NCI-H526 treated with DMSO at 0.1 percent for 48 hours (cell line): ENCODE measurements at regions not wholly inside any gene's neighbourhood (a gene's known extent, or its start where the extent isn't known, plus 50 kb on each side); places are given as distances from the start of the nearest gene placed in this dataset.
"Not testable (repeated sequence)": the region's sequence is repeated elsewhere in the genome, so short reads cannot be mapped to it uniquely, and the experiment has no call there.

Experiments
- DNase-seq: peaks from one replicate; lab custom pipeline; 2025; lab: John Stamatoyannopoulos, UW

DNA sequence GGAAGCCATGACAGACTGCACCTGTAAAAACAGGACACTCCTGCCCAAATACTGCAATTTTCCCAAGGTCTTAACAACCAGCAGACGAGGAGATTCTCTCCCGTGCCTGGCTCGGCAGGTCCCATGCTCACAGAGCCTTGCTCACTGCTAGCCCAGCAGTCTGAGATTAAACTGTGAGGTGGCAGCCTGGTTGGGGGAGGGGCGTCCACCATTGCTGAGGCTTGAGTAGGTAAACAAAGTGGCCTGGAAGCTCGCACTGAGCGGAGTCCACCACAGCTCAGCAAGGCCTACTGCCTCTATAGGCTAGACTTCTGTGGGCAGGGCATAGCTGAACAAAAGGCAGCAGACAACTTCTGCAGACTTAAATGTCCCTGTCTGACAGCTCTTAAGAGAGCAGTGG, 80.3 kb downstream of the ANXA5 start:
- DNase-seq = not testable (repeated sequence)

DNA sequence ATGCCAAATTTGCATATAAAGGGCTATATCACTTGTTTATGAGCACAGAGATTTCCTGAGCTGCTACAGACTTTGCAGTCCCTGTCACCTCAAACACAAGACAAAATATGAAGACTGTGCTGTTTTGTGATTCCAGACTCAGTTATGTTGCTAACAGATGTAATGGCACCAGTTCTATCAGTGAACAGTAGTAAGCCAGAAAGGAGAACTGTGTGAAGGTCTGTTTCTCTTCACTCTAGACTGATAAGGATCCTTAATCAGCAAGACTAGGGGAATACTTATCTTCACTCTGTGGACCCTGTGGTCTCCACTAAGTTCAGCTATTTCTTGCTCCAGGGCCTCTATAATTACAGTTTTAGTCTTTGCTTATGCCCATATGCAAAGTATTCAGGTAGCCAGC, 82.7 kb downstream of the ANXA5 start:
- no peak for DNase-seq

DNA sequence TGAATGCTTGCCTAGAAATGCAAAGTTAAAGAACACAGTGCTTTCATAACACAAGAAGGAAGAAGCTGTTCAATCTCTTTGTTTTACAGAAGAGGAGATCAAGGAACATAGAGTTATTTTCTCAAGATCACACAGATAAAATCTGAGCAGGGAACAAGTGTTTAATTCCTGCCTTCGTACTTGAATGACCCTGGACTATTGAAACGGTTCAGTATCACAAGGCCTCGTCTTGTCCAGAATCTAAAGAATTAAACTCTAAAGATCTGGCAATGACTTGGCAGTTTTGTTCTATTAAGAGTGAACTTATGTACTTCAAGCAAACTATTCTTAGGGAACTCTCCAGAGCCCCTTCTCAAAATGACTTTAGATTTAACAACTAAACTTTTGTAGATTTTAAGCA, 97.7 kb downstream of the ANXA5 start:
- DNase-seq = no peak

DNA sequence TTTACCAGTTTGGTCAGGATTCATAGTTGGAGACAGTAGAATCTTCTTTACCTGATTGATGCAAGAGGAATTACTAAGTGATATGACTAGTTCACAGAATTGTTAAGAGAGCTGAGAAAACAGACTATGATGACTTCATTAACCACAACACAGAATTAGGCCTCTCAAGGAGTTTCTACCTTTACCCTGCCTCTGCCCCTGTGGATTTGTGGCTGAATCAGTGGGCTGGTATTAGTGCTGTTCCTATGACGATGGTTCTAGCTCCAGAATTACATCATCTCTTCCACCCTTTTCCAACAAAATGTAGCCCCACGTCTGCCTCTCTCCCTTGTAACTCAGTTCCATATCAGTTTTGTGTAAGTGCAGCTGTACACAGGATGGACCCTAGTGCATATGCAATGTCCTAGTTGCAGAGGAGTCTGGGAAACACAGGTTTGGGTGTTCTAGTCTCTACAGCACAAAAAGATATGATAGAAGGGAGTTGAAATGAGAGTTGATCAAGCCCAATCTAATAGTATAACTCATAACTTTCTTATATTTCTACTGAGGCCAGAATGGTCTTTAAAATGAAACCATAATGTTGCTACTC, 99.3 kb downstream of the ANXA5 start:
- DNase-seq = no peak

DNA sequence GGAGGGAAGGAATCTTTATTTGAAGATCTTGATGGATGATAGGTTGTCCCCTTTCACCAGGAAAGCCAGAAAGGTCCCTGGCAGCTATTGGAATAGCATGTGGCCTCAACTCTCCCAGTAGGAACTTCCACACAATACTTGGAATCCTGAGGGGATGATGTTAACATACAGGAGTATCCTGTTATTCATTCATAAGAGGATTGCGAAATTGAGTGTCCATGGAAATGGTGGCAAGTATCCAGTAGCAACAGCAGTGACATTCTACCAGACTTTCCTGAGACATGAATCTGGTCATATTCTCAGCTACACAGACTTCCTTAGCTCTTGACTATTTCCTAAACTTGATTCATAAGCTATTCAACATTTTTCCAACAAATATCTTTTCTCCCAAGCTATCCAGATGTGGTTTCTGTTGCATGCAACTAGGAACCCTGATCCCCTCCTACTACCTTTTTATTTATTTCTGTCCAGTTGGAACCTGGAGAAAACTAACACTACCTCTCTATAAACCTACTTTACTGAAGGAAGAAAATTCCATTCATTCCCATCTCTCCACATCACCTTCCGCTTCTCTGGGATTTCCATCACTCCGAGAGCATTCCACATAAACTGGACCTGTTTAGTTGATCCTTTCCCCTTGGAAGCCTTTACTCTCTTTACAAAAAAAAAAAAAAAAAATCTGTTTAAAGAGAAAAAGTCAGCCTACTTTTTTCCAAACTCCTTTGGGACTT, 101.8 kb downstream of the ANXA5 start:
- no peak for DNase-seq

DNA sequence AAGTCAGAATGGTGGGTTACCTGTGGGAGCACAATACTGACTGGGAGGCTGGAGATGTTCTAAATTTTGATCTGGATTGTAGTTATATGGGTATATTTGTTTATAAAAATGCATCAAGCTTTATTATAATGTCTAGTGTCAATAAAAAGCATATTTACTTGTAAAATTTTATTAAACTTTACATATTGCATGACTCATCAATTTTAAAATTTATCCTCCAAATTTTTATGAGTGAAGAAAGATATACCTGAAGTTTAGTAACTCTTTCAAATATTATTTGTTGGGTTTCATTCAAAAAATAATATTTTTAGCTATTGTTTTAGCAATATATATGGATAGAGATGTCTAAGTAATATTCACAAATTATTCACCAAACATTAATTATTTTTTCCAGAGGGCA, 103.0 kb downstream of the ANXA5 start:
- DNase-seq = no peak

DNA sequence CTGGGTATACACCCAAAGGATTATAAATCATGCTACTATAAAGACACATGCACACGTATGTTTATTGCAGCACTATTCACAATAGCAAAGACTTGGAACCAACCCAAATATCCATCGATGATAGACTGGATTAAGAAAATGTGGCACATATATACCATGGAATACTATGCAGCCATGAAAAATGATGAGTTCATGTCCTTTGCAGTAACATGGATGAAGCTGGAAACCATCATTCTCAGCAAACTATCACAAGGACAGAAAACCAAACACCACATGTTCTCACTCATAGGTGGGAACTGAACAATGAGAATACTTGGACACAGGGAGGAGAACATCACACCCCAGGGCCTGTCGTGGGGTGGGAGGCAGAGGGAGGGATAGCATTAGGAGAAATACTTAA, 104.5 kb downstream of the ANXA5 start:
- DNase-seq = not testable (repeated sequence)

DNA sequence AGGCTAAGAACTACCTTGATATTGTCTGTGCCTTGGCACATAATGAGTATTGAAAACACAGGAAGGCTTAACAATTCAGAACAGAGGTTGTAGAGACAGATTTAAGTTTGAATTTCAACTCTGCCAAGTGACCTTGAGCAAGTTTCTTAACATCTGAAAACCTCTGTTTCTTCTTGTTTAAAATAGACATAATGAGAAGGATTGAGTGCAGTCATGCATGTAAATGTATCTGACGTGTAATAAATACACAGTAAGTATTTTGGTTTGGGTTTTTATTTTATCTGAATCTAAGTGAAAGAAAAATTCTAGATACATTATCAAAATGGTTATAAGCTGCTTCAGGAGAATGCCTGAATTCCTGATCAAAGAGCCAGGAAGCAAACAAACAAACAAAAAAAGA, 111.9 kb downstream of the ANXA5 start:
- DNase-seq = no peak

DNA sequence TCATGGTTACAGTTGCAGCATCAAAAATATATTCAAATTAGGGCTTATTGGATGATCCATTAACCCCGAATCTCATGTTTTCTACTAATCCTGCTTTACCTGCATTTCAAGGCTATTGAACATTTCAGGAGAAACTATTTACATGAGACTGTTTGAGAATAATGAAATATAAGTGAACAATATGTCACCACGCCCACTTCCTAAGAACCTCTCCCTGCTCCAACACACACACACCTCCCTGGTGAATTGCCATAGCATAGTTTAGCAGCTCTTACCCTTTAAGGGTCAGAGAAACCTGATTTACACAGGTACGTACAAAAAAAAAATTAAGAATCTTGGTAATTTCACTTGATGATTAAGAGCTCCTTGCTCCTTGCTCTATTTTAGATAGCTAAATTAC, 113.4 kb downstream of the ANXA5 start:
- DNase-seq = no peak

DNA sequence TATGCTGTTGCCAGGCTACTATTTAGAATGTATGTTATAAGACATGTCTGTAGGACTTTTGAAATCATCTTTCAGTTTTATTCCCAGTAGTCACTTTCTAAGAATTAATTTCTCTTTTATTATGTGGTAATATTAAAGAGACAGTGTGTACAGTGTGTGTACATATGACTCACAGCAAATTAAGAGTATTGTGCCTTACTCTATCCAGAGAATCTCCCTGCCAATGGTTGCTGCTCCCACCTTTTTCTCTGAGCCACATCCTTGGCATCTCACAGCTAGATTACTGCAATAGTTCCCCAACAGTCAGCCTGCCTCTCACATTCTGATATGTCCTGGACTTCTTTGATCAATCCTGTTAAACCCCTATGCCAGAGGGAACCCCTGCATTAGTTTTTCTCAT, 114.5 kb downstream of the ANXA5 start:
- DNase-seq = no peak

DNA sequence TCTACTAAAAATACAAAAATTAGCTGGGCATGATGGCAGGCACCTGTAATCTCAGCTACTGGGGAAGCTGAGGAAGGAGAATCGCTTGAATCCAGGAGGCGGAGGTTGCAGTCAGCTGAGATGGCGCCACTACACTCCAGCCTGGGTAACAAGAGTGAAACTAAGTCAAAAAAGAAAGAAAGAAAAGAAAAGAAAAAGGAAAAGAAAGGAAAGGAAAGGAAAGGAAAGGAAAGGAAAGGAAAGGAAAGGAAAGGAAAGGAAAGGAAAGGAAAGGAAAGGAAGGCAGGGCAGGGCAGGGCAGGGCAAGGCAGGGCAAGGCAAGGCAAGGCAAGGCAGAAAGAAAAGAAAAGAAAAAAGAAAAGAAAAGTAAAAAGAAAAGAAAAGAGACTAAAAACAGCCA, 121.4 kb downstream of the ANXA5 start:
- not testable (repeated sequence) for DNase-seq

DNA sequence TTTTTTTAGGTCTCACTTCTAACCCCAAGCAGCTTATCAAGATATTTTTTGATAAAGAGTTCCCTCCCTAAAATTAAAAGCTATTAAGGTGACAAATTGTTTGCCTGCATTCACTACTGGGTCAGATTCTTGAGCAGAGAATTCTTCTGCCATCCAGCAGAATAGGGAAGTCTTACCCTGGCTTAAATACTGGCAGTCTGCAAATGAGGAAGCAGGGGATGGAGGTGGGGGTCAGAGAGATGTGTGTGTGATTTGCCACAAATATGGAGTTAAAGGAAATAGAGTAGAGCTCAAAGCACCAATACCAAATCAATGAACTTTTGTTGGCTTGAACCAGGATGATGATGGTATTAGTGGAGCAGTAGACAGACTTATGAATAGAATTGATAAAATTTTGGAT, 122.2 kb downstream of the ANXA5 start:
- DNase-seq = no peak

DNA sequence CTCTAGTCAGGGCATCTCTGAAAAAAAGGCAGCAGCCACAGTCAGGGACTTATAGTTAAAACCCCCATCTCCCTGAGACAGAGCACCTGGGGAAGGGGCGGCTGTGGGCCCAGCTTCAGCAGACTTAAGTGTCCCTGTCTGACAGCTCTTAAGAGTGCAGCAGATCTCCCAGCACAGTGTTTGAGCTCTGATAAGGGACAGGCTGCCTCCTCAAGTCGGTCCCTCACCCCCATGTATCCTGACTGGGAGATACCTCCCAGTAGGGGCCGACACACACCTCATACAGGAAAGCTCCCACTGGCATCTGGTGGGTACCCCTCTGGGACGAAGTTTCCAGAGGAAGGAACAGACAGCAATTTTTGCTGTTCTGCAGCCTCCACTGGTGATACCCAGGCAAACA, 129.0 kb downstream of the ANXA5 start:
- DNase-seq = no peak

DNA sequence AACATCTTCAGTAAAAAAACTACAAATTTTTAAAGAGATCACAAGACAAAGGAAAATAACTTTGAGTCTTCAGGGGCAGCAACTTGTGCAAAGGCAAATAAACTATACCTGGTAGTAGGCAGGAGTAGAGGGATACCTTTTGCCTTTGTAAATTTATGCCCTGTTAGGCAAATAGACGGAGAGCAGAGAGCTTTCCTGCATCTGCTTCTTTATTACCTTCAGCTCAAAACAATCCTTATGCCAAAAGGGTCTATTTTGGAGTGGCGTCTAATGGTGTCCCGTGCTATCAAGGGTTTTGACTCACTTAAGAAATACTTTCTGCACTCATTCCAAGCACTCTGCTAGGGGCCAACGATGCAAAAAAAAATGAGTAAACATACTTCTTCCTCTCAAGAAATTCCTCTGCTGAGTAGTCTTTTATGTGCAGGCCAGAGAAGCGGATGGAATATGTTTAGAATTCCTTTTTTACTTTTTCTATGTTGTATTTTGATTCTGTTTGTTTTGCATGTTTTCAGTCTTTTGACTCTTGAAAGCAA, 131.9 kb downstream of the ANXA5 start:
- DNase-seq = no peak

DNA sequence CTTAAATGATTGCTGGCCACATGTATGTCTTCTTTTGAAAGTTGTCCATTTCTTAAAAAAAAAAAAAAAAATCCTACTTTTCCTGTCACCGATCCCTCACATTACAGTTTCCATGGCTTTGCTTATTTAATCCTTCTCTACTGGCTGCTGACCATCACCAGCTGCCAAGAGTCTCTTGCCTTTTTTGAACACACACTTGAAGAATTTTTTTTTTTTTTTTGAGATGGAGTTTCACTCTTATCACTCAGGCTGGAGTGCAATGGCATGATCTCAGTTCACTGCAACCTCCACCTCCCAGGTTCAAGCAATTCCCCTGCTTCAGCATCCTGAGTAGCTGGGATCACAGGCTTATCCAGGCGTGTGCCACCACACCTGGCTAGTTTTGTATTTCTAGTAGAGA, 134.0 kb downstream of the ANXA5 start:
- DNase-seq = no peak

DNA sequence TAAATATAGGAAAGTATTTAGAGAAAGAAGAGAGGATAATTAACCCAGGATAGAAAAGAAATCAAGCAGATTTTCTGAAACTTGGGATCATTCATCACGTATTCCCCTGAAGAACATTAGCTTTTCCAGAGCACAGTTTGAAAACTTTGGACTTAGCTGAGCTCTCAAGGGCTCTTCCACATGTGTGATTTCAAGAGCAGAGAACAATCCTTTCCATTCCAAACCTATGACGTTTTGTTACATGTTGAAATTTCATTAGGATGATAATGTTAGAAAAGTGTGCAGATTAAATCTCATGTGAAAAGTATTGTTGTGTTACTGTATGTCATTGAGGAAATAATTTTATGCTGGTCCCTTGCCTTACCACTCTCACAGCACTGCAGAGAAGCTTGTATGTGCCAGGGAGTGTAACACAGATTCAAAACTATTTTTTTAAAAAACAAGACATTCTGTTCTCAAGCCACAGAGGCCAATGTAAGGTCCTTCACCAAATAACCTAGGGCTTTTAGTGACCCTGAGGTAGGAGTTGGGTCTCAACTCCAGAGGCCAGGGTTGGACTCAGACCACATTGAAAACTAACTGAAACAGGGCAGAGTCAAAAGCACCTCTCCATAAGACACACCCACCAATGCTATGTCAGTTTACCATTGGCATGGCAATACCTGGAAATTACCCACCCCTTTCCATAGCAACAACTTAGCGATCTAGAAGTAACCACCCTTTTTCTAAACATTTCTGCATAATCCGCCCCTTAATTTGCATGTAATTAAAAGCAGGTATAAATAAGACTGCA, 141.3 kb downstream of the ANXA5 start:
- DNase-seq = no peak

DNA sequence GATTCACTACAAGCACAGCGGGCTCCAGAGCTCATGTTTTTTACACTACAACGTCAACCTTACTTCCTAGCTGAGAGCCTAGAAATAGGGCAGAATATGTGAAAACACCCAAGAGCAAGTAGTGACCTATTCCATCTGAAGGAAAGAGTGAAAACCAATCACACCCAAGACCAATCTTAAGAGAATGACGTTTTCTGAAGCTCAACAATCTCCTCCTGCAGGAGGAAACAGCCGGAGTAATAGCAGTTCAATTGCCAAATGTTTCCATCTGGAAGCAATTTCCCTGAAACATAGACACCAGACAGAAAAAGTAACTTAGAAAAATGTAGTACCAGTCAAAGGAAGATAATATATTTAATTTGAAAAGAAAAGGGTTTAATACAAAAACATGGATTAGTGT, 142.4 kb downstream of the ANXA5 start:
- no peak for DNase-seq

DNA sequence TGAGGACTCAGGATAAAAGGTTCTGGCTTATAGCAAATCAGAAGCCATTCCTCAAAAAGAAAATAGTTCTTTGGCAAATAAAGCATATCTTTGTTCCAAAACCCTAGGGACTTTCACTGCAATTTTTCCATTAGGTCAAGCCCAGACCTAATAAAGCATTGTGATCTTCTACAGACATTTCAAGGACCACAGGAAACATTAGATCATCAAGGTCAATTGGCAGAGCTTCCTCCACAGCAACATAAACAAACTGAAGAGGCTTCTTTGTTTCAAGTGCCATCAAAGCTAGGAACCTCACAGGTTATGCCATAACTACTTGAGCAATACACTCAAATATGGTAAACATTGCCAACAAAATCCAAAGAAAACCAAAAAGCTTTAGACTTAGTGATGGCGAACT, 144.9 kb downstream of the ANXA5 start:
- DNase-seq = no peak

DNA sequence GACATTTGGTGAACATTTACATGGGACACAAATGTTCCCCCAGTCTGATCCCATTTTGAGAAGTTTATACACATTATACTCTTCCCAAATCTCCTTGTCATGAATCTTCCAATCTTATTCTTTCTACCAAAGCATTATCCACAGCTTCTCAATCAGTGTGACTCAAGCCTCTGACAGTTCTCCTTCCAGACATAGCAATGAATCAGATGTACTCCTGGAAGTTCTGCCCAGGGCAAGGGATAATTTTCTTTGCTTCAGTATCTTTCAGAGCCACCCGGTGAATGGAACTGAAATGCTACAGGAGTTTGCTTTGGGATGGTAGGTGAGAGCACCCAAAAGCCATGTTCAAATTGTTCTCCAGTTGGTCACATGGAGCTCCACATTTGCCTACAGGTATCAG, 145.5 kb downstream of the ANXA5 start:
- no peak for DNase-seq

DNA sequence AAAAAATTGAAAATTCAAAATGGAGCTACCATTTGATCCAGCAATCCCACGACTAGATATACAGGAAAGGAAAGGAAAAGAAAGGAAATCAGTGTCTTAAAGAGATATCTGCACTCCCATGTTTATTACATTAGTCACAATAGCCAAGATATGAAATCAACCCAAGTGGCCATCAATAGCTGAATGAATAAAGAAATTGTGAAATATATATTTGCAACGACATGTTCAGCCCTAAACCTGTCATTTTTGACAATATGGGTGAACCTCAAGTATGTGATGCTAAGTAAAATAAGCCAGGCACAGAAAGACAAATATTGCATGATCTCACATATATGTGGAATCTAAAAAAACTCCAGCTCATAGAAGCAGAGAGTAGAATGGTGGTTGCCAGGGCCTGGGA, 155.1 kb downstream of the ANXA5 start:
- DNase-seq = no peak

DNA sequence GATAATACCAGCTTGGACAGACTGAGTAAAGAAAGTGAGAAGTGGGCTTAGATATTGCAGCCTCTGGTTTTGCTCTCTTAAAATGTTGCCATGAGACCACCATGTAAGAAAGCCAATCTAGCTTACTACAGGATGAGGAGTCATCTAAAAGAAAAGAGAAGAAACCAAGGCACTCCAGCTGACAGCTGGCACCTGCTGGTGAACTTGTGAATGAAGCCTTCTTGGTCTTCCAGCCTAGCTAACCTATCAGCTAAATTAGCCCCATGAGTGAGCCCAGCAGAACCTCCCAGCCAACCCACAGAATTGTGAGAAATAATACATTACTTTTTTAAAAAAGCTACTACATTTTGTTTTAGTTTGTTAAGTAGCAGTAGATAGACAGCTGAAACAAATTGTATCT, 154.5 kb upstream of the QRFPR start:
- no peak for DNase-seq

DNA sequence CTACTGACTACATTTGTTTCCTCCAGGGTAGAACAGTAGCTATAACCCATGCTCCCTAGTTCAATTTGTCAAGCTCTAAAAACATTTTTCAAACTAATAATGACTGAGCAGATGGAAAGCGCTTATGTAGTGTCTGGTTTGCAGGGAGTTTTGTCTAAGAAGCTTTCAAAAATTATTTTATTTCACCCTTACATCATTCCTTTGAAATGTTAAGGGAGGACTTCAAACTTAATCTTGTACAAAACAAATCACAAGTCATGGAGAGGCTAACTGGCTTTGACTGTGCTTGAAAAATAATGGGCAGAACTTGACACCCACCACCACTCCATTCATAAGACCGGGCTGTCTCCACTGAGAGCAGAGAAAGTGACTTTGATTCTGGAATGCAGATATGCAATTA, 153.4 kb upstream of the QRFPR start:
- DNase-seq = no peak

DNA sequence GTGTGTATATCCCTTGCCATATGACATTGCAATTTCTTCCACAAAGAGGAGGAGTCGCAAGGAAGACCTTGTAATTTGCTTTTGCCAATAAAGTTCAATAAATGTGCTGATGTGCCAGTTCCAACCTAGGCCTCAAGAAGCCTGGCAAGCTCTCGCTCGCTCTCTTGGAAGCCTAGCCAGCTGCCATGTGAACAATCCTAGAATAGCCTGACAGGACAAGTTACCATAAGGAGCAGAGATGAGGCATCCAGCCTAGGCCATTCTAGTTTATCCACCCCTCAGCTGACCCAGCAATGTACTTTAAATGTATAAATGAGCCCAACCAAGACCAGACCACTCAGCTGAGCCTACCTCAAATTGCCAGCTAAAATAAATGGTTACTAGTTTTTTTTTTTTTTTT, 145.7 kb upstream of the QRFPR start:
- DNase-seq = no peak
